ENCODE measurements at regions not wholly inside any gene's neighbourhood (a gene's known extent, or its start where the extent isn't known, plus 50 kb on each side); places are given as distances from the start of the nearest gene placed in this dataset.

- TF ChIP-seq, protein P1, sequence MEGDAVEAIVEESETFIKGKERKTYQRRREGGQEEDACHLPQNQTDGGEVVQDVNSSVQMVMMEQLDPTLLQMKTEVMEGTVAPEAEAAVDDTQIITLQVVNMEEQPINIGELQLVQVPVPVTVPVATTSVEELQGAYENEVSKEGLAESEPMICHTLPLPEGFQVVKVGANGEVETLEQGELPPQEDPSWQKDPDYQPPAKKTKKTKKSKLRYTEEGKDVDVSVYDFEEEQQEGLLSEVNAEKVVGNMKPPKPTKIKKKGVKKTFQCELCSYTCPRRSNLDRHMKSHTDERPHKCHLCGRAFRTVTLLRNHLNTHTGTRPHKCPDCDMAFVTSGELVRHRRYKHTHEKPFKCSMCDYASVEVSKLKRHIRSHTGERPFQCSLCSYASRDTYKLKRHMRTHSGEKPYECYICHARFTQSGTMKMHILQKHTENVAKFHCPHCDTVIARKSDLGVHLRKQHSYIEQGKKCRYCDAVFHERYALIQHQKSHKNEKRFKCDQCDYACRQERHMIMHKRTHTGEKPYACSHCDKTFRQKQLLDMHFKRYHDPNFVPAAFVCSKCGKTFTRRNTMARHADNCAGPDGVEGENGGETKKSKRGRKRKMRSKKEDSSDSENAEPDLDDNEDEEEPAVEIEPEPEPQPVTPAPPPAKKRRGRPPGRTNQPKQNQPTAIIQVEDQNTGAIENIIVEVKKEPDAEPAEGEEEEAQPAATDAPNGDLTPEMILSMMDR (IDR thresholded peaks at IDR 0.05) = no peak
- TF ChIP-seq POLR2AphosphoS5 (IDR thresholded peaks at IDR 0.05; ENCODE audit: low read depth, low read length) (no peak), SIN3A (IDR thresholded peaks at IDR 0.05; ENCODE audit: borderline replicate concordance, insufficient read depth, low read depth, low read length) (no peak), TCF7L2 (IDR thresholded peaks at IDR 0.05; ENCODE audit: low read depth, low read length) (no peak)
- TF ChIP-seq, protein P2, sequence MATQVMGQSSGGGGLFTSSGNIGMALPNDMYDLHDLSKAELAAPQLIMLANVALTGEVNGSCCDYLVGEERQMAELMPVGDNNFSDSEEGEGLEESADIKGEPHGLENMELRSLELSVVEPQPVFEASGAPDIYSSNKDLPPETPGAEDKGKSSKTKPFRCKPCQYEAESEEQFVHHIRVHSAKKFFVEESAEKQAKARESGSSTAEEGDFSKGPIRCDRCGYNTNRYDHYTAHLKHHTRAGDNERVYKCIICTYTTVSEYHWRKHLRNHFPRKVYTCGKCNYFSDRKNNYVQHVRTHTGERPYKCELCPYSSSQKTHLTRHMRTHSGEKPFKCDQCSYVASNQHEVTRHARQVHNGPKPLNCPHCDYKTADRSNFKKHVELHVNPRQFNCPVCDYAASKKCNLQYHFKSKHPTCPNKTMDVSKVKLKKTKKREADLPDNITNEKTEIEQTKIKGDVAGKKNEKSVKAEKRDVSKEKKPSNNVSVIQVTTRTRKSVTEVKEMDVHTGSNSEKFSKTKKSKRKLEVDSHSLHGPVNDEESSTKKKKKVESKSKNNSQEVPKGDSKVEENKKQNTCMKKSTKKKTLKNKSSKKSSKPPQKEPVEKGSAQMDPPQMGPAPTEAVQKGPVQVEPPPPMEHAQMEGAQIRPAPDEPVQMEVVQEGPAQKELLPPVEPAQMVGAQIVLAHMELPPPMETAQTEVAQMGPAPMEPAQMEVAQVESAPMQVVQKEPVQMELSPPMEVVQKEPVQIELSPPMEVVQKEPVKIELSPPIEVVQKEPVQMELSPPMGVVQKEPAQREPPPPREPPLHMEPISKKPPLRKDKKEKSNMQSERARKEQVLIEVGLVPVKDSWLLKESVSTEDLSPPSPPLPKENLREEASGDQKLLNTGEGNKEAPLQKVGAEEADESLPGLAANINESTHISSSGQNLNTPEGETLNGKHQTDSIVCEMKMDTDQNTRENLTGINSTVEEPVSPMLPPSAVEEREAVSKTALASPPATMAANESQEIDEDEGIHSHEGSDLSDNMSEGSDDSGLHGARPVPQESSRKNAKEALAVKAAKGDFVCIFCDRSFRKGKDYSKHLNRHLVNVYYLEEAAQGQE (IDR thresholded peaks at IDR 0.05; ENCODE audit: insufficient read depth in 1 of 2, low read depth in 2 of 2, low read length in 1 of 2) = no peak
Measured at GRCh38 chr4:116055857-116056827, 942.7 kb upstream of the NDST4 start.
